ENCODE measurements at regions not wholly inside any gene's neighbourhood (a gene's known extent, or its start where the extent isn't known, plus 50 kb on each side); places are given as distances from the start of the nearest gene placed in this dataset.
"Not testable (repeated sequence)": the region's sequence is repeated elsewhere in the genome, so short reads cannot be mapped to it uniquely, and the experiment has no call there.

DNA sequence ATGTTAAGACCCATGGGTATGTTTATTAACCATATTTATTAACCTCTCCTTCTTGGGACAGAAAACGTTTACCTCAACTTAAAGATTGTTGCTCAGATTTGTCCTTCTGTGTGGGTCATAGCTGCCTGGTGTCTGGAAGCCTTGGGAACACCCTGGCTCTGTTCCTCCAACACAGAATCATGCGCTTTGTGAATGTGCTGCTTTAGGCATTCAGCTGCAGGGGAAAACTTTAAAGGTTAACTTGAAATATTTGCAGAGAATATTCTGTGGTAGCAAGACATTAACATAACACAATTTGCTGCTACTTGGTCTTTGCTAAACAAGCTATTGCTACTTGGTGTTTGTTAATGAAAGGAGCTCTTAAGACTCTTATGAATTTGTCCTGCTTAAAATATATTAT, 50.5 kb upstream of the THOC3 start:
- DNase-seq (ENCODE audit: low read depth), result not testable (repeated sequence)

DNA sequence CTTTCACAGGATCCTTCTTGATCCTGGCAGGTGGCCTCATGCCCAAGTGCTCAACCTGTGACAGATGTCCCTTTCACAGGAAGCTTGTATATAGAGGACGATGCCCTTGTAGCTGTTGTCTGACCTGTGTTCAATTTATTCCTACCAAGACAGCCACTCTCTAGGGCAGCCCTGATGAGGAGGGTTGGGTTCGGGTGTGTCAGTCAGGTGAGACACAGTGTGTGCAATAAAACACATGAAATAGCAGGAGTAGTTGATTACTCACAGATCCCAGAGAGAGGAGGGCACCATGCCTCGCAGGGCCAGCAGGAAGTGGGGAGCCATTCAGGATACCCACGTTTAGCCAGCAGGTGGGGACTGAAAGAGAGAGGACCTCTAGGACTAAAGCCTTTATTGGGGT, 52.7 kb upstream of the THOC3 start:
- not testable (repeated sequence) for DNase-seq (ENCODE audit: low read depth)

DNA sequence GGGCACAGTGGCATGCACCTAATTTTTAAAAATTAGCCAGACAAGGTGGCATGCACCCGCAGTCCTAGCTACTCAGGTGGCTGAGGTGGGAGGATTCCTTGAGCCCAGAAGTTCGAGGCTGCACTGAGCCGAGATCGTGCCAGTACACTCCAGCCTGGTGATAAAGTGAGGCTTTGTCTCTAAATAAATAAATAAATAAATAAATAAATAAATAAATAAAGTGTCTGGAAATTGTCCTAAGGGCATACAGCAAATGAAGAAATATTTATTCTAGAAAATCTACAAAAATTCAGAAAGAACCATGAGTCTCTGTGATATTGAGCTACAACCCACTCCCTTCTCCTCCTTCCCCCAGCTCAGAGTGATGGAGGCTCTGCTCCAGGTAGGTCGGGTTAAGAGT, 55.4 kb upstream of the THOC3 start:
- DNase-seq (ENCODE audit: low read depth), result not testable (repeated sequence)

DNA sequence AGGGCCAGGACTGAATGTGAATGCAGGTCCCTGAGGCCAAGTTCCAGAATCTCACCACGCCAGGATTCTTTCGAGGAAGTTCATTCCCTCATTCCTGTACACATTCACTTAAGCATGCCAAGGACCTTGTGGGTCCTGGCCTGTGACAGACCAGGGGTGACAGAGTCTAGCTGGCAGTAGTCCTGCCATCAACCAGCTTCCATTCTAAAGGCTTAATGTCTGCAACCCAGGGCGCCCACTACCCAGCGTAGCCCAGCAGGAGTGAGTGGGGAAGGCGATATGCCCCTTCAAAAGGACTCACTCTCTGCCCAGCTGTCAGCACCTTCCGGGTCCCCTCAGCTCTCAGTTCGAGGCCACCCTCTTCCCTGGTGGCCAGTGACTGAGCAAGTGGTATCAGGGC, 61.3 kb upstream of the THOC3 start:
- DNase-seq (ENCODE audit: low read depth), result not testable (repeated sequence)

DNA sequence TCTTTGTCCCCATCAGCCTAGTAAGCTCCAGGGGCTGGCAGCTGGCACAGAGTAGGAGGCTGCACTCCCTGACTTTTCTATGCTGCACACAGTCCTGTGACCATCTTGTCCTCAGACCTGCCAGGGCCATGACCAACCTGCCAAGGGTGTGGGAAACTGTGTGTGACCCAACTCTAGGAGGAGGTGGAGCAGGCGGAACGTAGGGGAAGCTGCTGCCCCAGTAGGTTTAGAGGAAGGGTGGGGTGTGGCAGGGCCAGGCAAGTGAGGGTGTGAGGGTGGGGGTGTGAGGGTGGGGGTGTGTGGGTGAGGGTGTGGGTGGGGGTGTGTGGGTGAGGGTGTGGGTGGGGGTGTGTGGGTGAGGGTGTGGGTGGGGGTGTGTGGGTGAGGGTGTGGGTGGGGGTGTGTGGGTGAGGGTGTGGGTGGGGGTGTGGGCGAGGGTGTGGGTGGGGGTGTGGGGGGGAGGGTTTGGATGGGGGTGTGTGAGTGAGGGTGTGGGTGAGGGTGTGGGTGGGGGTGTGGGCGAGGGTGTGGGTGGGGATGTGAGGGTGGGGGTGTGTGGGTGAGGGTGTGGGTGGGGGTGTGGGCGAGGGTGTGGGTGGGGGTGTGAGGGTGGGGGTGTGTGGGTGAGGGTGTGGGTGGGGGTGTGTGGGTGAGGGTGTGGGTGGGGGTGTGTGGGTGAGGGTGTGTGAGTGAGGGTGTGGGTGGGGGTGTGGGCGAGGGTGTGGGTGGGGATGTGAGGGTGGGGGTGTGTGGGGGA, 62.4 kb upstream of the THOC3 start:
- not testable (repeated sequence) for DNase-seq (ENCODE audit: low read depth)

DNA sequence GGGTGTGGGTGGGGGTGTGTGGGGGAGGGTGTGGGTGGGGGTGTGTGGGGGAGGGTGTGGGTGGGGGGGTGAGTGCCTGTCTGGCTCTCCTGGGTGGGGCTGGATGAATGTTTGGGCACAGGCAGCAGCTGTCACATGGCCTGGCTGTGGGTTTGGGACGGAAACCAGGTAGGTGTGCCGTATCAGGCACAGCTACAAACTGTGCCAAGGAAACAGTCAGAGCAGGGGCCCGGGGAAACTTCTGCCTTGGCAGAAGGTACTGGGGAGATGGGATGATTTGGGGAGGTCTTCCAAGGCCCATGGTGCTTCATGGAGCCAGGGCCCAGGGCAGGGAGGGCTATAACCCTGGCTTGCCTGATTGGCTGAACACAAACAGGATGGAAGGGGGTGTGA, 63.0 kb upstream of the THOC3 start:
- not testable (repeated sequence) for DNase-seq (ENCODE audit: low read depth)

DNA sequence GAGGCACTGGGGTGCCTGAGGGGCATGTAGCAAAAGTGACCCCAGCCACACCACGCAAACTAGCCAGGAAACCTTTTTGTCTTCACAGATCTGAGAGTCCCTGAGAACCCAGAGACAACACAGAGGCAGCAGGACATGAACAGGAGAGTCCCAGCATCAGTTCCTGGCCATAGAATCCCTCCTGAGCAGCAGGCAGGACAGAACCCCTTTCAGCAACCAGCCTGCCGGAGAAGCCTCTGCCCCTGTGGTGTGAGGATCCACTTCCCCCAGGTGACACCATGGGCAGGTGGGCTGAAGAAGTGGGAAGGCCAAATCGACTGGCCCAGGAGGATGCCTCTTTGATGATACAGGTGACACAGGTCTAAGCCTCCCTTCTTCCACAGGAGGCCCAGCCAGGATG, 65.1 kb upstream of the THOC3 start:
- not testable (repeated sequence) for DNase-seq (ENCODE audit: low read depth)

DNA sequence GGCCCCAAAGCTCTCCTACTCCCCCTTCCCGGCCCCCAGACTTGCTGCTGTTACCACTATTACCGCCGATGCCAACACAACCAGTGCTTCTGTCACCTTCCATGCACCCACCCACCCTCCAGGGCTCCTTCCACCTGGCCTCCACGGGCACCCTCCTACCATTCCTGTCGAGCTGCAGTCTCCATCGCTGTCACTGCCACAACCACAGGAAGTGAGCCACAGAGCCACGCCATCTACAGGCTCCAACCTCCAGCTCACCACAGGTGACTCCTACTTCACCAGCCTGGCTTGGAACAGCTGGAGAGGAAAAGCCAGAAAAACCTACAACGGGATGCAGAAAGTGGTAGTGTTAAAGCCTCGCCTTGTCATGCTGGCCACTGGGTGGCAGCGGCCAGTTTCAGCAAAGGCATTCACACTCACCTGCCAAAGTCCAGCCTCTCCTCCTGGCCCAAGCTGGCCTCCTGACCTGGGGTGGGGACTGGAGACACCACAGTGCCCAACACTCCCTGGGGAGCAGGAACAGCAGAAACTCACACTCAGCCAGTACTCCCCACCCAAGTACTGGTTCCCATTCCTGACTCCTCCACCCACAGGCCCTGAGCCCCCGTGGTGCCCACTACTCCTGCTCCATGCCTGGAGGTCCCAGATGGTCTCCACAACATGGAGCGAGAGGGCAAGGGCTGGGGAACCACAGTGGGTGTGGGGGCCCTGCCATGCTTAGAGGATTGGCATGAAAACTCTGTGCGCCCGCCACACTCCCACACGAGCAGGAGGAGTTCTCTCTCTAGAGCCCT, 66.5 kb upstream of the THOC3 start:
- DNase-seq (ENCODE audit: low read depth), result not testable (repeated sequence)

DNA sequence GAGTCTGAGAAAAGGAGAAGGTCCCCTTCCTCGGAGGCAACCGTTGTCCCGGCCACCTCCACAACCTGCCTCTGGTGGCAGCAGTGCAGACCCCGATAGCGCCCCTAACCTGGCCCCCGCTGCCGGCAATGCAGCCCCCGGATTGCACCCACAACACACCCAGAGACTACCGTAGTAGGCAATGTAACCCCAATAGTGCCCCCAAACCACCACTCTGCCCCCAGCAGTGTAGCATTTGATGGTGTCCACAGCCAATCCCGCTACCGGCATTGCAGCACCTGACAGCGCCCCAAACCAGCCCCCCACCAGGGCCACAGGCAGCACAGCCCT, 67.1 kb upstream of the THOC3 start:
- not testable (repeated sequence) for DNase-seq (ENCODE audit: low read depth)

DNA sequence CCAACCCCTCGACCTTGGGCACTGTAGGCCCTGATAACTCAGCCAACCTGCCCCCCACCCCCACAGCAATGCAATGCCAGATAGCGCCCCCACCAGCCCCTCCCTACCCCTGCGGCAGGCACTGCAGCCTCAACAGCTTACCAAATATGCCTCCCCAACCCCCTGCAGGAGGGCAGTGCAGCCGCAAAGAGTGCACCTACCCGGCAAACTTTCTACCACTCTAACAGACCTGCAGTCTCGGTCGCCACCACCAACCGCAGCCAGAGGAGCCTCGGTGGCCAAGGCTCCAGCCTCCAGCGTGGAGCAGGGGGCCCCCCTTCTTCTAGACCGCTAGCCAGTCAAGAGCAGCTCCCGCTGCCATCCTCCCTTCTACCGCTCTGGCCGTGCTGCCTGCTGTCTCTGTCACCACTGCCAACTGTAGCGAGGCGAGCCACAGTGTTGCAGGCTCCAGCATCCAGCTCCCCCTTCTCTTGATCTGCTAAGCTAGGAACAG, 67.7 kb upstream of the THOC3 start:
- DNase-seq (ENCODE audit: low read depth), result not testable (repeated sequence)

DNA sequence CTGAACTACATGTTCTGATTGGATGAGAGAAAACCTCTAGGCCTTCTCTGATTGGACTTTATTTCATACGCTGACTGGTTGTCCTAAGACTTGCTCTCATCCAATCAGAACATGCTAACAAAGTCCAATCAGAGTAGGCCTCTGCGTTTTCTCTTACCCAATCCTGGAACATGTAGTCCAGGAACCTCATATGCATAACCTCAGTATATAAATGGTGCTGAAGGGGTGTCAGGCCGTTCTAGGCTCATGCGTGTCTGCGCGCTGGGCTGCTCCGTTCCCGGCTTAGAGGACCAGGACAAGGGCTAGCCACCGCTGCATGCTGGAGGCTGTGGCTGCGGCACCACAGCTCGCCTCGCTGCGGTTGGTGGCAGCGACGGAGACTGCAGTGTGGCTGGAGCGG, 68.3 kb upstream of the THOC3 start:
- not testable (repeated sequence) for DNase-seq (ENCODE audit: low read depth)

DNA sequence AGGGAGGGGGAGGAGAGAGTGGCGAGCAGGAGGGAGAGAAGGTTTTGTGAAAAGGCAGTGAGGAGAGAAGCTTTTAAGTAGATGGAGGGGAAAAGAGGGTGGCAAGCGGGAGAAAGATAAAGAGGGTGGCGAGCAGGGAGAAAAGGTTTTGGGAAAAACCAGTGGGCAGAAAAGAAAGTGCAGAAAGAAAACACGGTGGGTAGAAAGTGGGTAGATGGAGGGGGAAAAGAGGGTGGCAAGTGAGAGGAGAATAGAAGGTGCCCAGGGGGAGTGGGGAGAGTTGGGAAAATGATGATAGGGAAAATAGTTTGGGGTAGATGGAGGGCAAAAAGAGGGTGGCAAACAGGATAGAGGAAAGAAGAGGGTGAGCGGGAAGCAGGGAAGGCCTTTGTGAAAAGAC, 69.1 kb upstream of the THOC3 start:
- DNase-seq (ENCODE audit: low read depth), result not testable (repeated sequence)

DNA sequence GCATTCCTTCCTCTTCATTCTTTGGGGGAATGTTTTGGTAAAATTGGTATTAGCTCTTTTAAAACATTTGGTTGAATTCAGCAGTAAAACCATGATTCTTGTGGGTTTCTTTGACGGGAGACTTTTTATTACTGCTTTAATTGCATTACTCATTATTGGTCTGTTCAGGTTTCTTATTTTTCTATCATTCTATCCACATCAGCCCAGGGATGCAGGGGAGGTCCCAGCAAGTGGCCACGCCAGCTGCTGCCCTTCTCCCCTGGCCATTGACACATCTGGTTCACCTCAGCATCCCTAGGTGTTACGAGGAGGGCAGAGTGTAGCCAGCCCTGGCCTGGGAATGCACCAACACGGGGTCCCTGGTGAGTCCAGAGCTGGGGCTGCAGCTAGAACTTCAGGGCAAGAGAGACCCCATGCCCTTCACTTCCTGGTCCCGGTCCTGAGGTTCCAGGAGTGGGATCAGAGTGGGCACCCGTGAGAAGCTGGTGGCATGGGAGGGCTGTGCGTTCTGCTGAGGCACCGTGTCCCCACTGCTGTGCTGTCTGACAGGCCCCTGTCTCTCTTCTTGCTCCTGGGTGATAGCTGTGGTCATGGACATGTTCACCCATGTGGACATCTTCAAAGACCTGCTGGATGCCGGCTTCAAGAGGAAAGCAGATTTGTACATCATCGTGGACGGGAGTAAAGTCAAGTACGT, 72.1 kb upstream of the THOC3 start:
- not testable (repeated sequence) for DNase-seq (ENCODE audit: low read depth)

DNA sequence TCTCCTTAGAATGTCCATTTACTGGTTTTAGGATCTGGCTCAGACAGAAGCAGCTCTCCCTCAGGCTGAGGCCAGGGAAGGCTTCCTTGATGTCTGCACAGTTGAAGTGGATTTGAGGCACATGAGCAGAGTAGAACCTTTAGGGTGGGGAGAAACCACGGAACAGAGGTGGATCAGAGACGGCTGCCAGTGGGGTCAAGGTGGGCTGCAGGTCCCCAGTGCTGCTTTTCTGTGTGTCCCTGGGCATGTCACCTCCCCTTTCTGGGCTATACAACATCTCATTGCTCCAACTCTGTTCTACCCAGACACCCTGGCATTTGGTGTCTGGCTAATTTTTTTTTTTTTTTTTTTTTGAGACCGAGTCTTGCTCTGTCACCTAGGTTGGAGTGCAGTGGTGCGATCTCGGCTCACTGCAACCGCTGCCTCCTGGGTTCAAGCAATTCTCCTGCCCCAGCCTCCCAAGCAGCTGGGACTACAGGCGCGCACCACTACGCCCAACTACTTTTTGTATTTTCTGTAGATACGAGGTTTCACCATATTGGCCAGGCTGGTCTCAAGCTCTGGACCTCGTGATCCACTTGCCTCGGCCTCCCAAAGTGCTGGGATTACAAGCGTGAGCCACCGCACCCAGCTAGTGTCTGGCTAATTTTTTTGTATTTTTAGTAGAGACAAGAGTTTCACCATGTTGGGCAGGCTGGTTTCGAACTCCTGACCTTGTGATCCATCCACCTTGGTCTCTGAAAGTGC, 73.3 kb upstream of the THOC3 start:
- DNase-seq (ENCODE audit: low read depth), result not testable (repeated sequence)

DNA sequence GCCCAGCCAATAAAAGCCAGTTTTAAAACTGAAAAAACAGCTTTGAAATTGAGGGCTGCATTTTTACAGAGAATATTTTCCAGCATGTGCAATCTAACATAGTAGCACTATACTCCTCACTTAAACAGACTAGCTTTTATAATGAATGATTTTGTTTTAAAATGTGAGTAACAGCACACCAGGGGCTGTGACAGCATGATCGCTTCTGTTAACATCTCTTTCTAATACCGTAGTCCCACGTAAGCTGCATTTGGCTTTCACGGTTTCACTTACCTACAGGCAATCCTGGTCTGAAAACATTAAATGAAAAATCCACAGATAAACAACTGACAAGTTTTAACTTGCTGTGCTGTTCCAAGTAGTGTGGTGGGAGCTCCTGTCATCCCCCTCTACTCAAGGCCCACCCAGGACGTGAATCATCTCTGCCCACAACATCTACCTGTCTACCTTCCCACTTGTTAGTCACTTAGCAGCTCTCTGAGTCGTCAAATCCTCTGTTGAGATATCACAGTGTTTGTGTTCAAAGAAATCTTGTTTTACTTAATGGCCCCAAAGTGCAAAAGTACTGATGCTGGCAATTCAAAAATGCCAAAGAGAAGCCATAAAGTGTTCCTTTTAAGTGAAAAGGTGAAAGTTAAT, 74.0 kb upstream of the THOC3 start:
- DNase-seq (ENCODE audit: low read depth), result not testable (repeated sequence)

DNA sequence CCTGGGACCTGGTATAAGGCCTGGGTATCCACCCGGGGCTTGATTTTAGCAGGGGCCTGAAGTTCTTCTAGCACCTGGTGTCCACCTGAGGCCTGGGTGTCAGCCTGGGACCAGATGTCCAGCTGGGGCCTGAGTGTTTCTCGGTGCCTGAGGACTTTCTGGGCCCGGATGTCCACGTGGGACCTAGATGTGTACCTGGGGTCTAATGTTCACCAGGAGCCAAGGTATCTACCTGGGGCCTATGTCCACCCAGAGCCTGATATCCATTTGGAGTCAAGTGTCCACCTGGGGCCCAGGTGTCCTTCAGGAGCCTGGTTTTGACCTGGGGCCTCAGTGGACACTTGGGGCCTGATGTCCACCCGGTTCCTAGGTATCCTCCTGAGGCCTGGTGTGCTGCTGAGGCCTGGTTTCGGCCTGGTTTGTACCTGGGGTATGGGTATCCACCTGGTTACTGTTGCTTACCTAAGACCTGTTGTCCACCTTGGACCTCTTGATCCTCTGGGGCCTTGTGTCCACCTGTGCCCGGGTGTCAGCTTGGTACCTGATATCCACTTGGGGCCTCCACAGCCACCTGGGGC, 75.2 kb upstream of the THOC3 start:
- not testable (repeated sequence) for DNase-seq (ENCODE audit: low read depth)

DNA sequence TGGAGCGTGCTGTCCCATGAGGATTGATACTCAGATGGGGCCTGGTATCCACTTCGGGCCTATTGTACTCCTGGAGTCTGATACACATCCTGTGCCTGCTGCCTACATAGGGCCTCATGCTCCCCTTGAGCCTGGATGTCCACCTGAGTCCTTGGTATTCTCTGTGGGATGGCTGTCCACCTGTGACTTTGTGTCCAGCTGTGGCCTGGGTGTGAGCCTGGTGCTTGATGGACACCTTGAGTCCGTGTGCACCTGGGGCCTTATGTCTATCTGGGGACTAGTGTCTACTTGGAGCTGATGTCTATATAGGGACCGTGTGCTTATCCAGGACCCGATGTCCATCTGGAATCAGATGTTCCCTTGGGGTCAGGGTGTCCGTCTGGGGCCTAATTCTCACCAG, 75.9 kb upstream of the THOC3 start:
- DNase-seq (ENCODE audit: low read depth), result not testable (repeated sequence)

DNA sequence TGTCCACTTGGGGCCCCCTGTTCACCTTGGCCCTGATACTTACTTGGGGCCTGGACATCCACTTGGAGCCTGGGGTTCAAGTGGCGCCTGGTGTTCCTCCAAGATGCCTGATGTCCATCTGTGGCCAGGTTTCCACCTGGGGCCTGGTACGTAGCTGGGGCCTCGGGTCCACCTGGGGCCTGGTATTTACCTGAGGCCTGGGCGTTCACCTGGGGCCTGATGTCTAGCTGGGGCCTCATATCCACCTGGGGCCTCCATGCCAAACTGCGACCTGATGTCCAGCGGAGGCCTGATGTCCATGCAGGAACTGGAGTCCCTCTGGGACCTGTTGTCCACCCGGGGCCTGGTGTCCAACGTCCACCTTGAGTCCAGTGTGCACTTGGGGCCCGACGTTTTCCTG, 76.3 kb upstream of the THOC3 start:
- not testable (repeated sequence) for DNase-seq (ENCODE audit: low read depth)

DNA sequence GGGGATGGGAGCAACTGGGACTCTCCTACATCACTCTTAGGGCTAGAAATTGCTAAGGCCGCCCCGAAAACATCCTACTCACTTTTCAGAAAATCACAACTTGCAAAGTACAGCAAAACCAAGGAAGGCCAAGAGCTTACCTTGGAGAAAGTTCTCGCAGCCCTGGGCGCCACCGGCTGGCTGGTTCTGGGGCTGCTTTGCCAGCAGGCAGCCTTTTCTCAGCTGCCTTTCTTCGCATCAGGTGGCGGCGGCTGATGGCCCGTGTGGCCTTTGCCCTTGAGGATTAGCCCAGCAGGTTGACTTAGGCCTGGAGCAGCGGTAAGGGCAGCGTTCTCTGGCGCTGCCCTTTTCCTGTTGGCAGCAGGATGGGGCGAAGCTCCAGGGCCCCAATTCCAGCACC, 77.3 kb upstream of the THOC3 start:
- not testable (repeated sequence) for DNase-seq (ENCODE audit: low read depth)

DNA sequence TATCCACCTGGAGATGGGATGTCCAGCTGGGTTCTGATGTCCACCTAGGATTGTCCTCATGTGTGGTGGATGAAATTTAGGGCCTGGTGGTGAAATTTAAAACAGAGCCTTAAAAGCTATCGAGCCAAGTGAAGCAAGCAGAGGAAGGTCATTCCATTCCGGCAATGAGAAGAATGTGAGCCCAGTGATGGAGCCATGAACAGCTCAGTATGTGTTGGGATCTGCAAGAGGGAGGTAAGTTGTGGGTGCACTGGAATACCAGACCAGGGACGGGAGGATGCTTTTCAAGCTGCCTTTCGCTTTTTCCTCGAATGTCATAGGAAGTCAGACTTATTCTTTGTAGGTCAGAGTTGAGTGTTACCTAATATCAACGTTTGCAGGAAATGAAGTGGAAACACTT, 80.6 kb upstream of the THOC3 start:
- DNase-seq (ENCODE audit: low read depth), result not testable (repeated sequence)

Data from fibroblast of the conjunctiva (primary cell).